HEK293 (cell line): ENCODE measurements at regions not wholly inside any gene's neighbourhood (a gene's known extent, or its start where the extent isn't known, plus 50 kb on each side); places are given as distances from the start of the nearest gene placed in this dataset.

ENCODE experiments used
- CTCF ChIA-PET: fragments of 350-600 bp; formaldehyde crosslinking; extraction: SDS; loops from one replicate; lab custom pipeline; 2021; ENCODE audit warnings: antibody characterized with exemption; lab: Yijun Ruan, JAX
- POLR2A ChIA-PET: fragments of 300-600 bp; formaldehyde crosslinking; extraction: SDS; loops from one replicate; lab custom pipeline; 2020; ENCODE audit warnings: antibody characterized with exemption, inconsistent platforms; lab: Yijun Ruan, JAX
- H3K27ac ChIP-seq: fragments of 200-500 bp; sonication (Bioruptor generic); 2 replicates; pipeline ENCODE4 v1.5.1; 2014; ENCODE audit warnings: low read depth, low read length, control low read depth, inconsistent platforms; ENCODE audit errors: extremely low read depth
- H3K36me3 ChIP-seq, 2 experiments: fragments of 200-500 bp in 1 of 2; sonication (Bioruptor generic) in 1 of 2; 1 replicate in 1 of 2; 2 replicates in 1 of 2; pipeline ENCODE4 v1.5.1; 2014 to 2017; ENCODE audit warnings: inconsistent platforms in 2 of 2, low read length in 2 of 2; ENCODE audit not compliant: control insufficient read depth in 2 of 2, insufficient read depth in 1 of 2
- H3K4me1 ChIP-seq: fragments of 200-500 bp; sonication (Bioruptor generic); 2 replicates; pipeline ENCODE4 v1.5.1; 2014; ENCODE audit warnings: mild to moderate bottlenecking, low read length, inconsistent platforms; ENCODE audit not compliant: control insufficient read depth, insufficient read depth
- H3K4me3 ChIP-seq: 2 replicates; pipeline ENCODE4 v1.5.1; 2011; ENCODE audit warnings: low read depth, mild to moderate bottlenecking, control low read depth, low read length, moderate library complexity
- H3K9me3 ChIP-seq: fragments of 200-500 bp; sonication (Bioruptor generic); 2 replicates; pipeline ENCODE4 v1.5.1; 2014; ENCODE audit warnings: low read depth, low read length, inconsistent platforms; ENCODE audit not compliant: control insufficient read depth, insufficient read depth
- SCRT1 ChIP-seq: fragments of 450-650 bp; formaldehyde crosslinking; IDR thresholded peaks from 2 replicates; pipeline ENCODE4 v1.5.1; 2016; ENCODE audit warnings: missing biosample characterization, missing genetic modification characterization, borderline replicate concordance
- ZFP41 ChIP-seq: fragments of 450-650 bp; formaldehyde crosslinking; IDR thresholded peaks from 2 replicates; pipeline ENCODE4 v1.5.1; 2016; ENCODE audit warnings: missing biosample characterization, missing genetic modification characterization, borderline replicate concordance
- ZNF10 ChIP-seq: fragments of 450-650 bp; formaldehyde crosslinking; IDR thresholded peaks from 2 replicates; pipeline ENCODE4 v1.5.1; 2017; ENCODE audit warnings: missing biosample characterization, missing genetic modification characterization
- ZNF112 ChIP-seq: fragments of 450-650 bp; formaldehyde crosslinking; IDR thresholded peaks from 2 replicates; pipeline ENCODE4 v1.5.0; 2017; ENCODE audit warnings: missing biosample characterization, missing genetic modification characterization
- ZNF121 ChIP-seq: fragments of 450-650 bp; formaldehyde crosslinking; IDR thresholded peaks from 2 replicates; pipeline ENCODE4 v1.5.1; 2016; ENCODE audit warnings: missing biosample characterization, missing genetic modification characterization
- ZNF132 ChIP-seq: fragments of 450-650 bp; formaldehyde crosslinking; IDR thresholded peaks from 2 replicates; pipeline ENCODE4 v1.5.1; 2017; ENCODE audit warnings: missing biosample characterization, missing genetic modification characterization, borderline replicate concordance
- ZNF157 ChIP-seq: fragments of 450-650 bp; formaldehyde crosslinking; IDR thresholded peaks from 2 replicates; pipeline ENCODE4 v1.5.1; 2016; ENCODE audit warnings: missing biosample characterization, missing genetic modification characterization
- ZNF16 ChIP-seq: fragments of 450-650 bp; formaldehyde crosslinking; IDR thresholded peaks from 2 replicates; pipeline ENCODE4 v1.5.1; 2016; ENCODE audit warnings: low read depth, missing biosample characterization, missing genetic modification characterization
- ZNF311 ChIP-seq: fragments of 450-650 bp; formaldehyde crosslinking; IDR thresholded peaks from 2 replicates; pipeline ENCODE4 v1.5.1; 2017; ENCODE audit warnings: missing biosample characterization, missing genetic modification characterization, borderline replicate concordance
- ZNF394 ChIP-seq: fragments of 450-650 bp; formaldehyde crosslinking; IDR thresholded peaks from 2 replicates; pipeline ENCODE4 v1.5.1; 2016; ENCODE audit warnings: missing biosample characterization, missing genetic modification characterization, mild to moderate bottlenecking, moderate library complexity, borderline replicate concordance
- ZNF433 ChIP-seq: fragments of 450-650 bp; formaldehyde crosslinking; IDR thresholded peaks from 2 replicates; pipeline ENCODE4 v1.5.1; 2016; ENCODE audit warnings: missing biosample characterization, missing genetic modification characterization, low read depth
- ZNF544 ChIP-seq: fragments of 450-650 bp; formaldehyde crosslinking; IDR thresholded peaks from 2 replicates; pipeline ENCODE4 v1.5.0; 2017; ENCODE audit warnings: missing biosample characterization, missing genetic modification characterization
- ZNF548 ChIP-seq: fragments of 450-650 bp; formaldehyde crosslinking; IDR thresholded peaks from 2 replicates; pipeline ENCODE4 v1.5.1; 2016; ENCODE audit warnings: missing biosample characterization, missing genetic modification characterization
- ZNF629 ChIP-seq: fragments of 450-650 bp; formaldehyde crosslinking; IDR thresholded peaks from 2 replicates; pipeline ENCODE4 v1.5.1; 2017; ENCODE audit warnings: missing biosample characterization, missing genetic modification characterization
- ZNF660 ChIP-seq: fragments of 450-650 bp; IDR thresholded peaks from 2 replicates; pipeline ENCODE4 v1.5.1; 2018; ENCODE audit warnings: missing biosample characterization, mild to moderate bottlenecking, missing genetic modification characterization
- ZNF747 ChIP-seq: fragments of 450-650 bp; formaldehyde crosslinking; IDR thresholded peaks from 2 replicates; pipeline ENCODE4 v1.5.1; 2016; ENCODE audit warnings: missing biosample characterization, missing genetic modification characterization
- ZNF785 ChIP-seq: fragments of 450-650 bp; formaldehyde crosslinking; IDR thresholded peaks from 2 replicates; pipeline ENCODE4 v1.5.1; 2016; ENCODE audit warnings: missing biosample characterization, missing genetic modification characterization
- TF ChIP-seq, protein P1 (sequence below): fragments of 450-650 bp; formaldehyde crosslinking; IDR thresholded peaks from 2 replicates; pipeline ENCODE4 v1.5.1; 2017; ENCODE audit warnings: missing biosample characterization, missing genetic modification characterization
- TF ChIP-seq, protein P2 (sequence below): fragments of 450-650 bp; formaldehyde crosslinking; IDR thresholded peaks from 2 replicates; pipeline ENCODE4 v1.5.1; 2017; ENCODE audit warnings: missing biosample characterization, missing genetic modification characterization
- TF ChIP-seq, protein P3 (sequence below): fragments of 450-650 bp; formaldehyde crosslinking; IDR thresholded peaks from 2 replicates; pipeline ENCODE4 v1.5.1; 2016; ENCODE audit warnings: missing biosample characterization, missing genetic modification characterization
- TF ChIP-seq, protein P4 (sequence below): fragments of 450-650 bp; formaldehyde crosslinking; IDR thresholded peaks from 2 replicates; pipeline ENCODE4 v1.5.1; 2017; ENCODE audit warnings: missing biosample characterization, missing genetic modification characterization

DNA sequence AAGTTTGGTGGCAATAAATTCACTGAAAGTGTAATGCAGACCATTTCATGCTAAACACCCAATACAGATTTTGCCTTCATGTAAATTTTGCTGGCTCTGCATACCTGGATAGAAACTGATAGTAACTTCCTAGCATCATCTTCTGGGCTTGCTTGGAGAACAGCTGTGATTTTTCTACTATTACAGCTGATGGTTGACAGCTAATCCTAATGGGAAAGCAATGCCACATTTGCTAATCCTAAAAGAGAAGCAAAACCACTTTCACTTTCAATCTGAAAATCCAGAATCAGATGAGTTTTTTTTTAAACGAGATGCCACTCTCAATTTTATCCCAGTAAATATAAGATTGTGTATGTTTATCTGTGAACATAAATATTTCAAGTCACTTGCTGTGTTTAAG lies 1035.9 kb downstream of the TRHDE start (continued):
- no peak for TF ChIP-seq ZNF112 (tag by site-specific recombination)

DNA sequence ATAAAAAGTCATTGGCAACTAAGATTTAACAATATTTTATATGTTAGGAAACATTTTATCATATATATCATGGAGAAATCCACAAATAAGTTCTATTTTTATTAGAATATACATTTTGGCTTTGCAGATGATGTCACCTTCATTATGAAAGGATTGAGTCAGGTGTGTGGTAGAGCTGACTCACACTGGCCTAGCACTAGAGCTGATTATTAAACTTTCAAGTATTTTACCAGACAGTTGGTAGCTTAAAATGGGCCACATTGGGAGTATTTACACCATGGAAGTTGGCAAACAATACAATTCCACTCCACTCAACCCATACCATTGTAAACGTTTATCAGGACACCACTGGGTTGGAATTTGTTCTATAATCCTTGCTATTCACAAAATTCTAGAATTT lies 1036.6 kb downstream of the TRHDE start:
- Histone ChIP-seq H3K4me1 (no peaks in the 10 kb centered on the region), H3K9me3 (no peaks in the 10 kb centered on the region), H3K4me3 (no peak overlapping the region), H3K27ac (no peak overlapping the region), H3K36me3 (no peaks in the 10 kb centered on the region)
- CTCF ChIA-PET: no interaction called here
- POLR2A ChIA-PET: no interaction called here
- TF ChIP-seq ZNF660 (tag by site-specific recombination) (no peak), ZNF132 (no peak), ZNF157 (tag by site-specific recombination) (no peak)
- TF ChIP-seq, protein P1, sequence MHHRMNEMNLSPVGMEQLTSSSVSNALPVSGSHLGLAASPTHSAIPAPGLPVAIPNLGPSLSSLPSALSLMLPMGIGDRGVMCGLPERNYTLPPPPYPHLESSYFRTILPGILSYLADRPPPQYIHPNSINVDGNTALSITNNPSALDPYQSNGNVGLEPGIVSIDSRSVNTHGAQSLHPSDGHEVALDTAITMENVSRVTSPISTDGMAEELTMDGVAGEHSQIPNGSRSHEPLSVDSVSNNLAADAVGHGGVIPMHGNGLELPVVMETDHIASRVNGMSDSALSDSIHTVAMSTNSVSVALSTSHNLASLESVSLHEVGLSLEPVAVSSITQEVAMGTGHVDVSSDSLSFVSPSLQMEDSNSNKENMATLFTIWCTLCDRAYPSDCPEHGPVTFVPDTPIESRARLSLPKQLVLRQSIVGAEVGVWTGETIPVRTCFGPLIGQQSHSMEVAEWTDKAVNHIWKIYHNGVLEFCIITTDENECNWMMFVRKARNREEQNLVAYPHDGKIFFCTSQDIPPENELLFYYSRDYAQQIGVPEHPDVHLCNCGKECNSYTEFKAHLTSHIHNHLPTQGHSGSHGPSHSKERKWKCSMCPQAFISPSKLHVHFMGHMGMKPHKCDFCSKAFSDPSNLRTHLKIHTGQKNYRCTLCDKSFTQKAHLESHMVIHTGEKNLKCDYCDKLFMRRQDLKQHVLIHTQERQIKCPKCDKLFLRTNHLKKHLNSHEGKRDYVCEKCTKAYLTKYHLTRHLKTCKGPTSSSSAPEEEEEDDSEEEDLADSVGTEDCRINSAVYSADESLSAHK (tag by site-specific recombination): no peak

DNA sequence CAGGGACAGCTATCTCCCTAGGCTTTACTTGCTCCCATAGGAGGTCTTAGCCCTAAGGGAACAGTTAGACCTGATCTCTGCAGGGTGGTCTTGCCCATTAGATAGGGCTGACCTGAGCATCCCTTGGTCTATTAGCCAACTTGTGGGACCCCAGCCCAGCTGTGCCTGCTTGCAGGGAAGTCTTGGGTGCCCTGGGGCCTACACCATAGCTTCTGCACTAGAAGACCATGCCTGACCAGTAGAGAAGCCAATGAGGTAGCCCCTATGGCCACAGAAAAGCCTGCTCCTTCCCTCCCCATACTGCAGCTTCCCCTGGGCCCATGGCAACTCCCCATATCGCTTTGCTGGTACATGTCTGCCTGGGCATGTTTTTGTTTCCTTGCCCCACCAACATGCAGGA lies 1049.1 kb downstream of the TRHDE start:
- Histone ChIP-seq H3K4me1 (no peaks in the 10 kb centered on the region), H3K4me3 (no peak overlapping the region), H3K27ac (no peak overlapping the region), H3K9me3 (no peaks in the 10 kb centered on the region), H3K36me3 (no peaks in the 10 kb centered on the region)
- TF ChIP-seq, protein P2, sequence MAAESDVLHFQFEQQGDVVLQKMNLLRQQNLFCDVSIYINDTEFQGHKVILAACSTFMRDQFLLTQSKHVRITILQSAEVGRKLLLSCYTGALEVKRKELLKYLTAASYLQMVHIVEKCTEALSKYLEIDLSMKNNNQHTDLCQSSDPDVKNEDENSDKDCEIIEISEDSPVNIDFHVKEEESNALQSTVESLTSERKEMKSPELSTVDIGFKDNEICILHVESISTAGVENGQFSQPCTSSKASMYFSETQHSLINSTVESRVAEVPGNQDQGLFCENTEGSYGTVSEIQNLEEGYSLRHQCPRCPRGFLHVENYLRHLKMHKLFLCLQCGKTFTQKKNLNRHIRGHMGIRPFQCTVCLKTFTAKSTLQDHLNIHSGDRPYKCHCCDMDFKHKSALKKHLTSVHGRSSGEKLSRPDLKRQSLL (tag by site-specific recombination): no peak
- TF ChIP-seq ZNF121 (tag by site-specific recombination) (no peak), ZNF548 (tag by site-specific recombination) (no peak), ZNF544 (tag by site-specific recombination) (no peak), ZNF10 (tag by site-specific recombination) (no peak), ZNF747 (tag by site-specific recombination) (no peak), ZNF311 (tag by site-specific recombination) (no peak)
- ChIA-PET POLR2A (no interaction called here), CTCF (interaction anchor here (0.6 kb wide), 1 partner anchor 1001 kb away, joined by 4 read pairs; no protein-coding TSS in a partner anchor)

DNA sequence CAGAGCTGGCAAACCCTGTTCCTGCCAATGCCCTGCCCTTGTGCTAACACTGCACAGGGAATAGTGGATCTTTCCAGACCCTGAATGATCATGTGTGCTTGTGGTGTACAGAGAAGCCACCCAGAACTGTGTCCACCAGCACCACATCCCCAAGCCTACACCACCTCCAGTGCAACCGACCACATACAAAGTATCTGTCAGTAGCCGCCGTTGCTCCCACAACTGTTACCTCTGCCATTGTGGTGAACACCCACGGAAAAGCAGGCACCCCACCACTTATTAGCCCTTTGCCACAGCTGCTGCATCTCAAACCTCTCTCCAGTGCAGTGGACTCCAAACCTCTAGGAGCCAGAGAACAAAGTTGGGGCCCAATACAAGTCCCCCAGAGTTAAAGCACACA lies 1049.6 kb downstream of the TRHDE start:
- no peaks in the 10 kb centered on the region for H3K9me3 ChIP-seq
- POLR2A ChIA-PET: no interaction called here
- no peak overlapping the region for H3K27ac ChIP-seq
- no peaks in the 10 kb centered on the region for H3K36me3 ChIP-seq
- TF ChIP-seq ZNF394 (tag by site-specific recombination) (no peak), SCRT1 (tag by site-specific recombination) (no peak), ZNF16 (tag by site-specific recombination) (no peak), ZNF10 (tag by site-specific recombination) (no peak), ZNF629 (tag by site-specific recombination) (no peak), ZFP41 (tag by site-specific recombination) (no peak), ZNF112 (tag by site-specific recombination) (no peak), ZNF433 (tag by site-specific recombination) (no peak), ZNF311 (tag by site-specific recombination) (no peak), ZNF785 (no peak)
- TF ChIP-seq, protein P3, sequence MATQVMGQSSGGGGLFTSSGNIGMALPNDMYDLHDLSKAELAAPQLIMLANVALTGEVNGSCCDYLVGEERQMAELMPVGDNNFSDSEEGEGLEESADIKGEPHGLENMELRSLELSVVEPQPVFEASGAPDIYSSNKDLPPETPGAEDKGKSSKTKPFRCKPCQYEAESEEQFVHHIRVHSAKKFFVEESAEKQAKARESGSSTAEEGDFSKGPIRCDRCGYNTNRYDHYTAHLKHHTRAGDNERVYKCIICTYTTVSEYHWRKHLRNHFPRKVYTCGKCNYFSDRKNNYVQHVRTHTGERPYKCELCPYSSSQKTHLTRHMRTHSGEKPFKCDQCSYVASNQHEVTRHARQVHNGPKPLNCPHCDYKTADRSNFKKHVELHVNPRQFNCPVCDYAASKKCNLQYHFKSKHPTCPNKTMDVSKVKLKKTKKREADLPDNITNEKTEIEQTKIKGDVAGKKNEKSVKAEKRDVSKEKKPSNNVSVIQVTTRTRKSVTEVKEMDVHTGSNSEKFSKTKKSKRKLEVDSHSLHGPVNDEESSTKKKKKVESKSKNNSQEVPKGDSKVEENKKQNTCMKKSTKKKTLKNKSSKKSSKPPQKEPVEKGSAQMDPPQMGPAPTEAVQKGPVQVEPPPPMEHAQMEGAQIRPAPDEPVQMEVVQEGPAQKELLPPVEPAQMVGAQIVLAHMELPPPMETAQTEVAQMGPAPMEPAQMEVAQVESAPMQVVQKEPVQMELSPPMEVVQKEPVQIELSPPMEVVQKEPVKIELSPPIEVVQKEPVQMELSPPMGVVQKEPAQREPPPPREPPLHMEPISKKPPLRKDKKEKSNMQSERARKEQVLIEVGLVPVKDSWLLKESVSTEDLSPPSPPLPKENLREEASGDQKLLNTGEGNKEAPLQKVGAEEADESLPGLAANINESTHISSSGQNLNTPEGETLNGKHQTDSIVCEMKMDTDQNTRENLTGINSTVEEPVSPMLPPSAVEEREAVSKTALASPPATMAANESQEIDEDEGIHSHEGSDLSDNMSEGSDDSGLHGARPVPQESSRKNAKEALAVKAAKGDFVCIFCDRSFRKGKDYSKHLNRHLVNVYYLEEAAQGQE: no peak
- TF ChIP-seq, protein P4, sequence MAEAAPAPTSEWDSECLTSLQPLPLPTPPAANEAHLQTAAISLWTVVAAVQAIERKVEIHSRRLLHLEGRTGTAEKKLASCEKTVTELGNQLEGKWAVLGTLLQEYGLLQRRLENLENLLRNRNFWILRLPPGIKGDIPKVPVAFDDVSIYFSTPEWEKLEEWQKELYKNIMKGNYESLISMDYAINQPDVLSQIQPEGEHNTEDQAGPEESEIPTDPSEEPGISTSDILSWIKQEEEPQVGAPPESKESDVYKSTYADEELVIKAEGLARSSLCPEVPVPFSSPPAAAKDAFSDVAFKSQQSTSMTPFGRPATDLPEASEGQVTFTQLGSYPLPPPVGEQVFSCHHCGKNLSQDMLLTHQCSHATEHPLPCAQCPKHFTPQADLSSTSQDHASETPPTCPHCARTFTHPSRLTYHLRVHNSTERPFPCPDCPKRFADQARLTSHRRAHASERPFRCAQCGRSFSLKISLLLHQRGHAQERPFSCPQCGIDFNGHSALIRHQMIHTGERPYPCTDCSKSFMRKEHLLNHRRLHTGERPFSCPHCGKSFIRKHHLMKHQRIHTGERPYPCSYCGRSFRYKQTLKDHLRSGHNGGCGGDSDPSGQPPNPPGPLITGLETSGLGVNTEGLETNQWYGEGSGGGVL (tag by site-specific recombination): no peak
- no peak overlapping the region for H3K4me3 ChIP-seq
- H3K4me1 ChIP-seq: no peaks in the 10 kb centered on the region
- CTCF ChIA-PET: interaction anchor here (0.6 kb wide), 1 partner anchor 1001 kb away, joined by 4 read pairs; no protein-coding TSS in a partner anchor
